ENCODE measurements at regions not wholly inside any gene's neighbourhood (a gene's known extent, or its start where the extent isn't known, plus 50 kb on each side); places are given as distances from the start of the nearest gene placed in this dataset.

DNA sequence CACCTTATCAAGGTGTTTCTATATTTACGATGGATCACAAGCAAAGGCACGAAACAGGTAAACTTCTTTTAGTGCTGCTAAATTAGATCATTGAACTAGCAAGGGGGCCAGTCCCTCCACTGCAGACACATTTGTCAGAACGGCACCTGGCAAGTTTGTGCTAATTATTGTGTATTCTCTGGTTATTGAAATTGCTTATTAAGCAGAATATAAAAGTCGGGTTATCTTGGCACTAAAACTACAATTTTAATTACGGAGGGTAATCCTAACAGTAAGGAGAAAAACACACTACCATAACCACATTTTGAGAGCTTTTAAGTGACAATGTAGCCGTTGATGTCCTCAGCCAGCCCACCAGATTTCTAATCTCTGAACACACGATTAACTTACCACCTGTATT, 118.9 kb upstream of the BTN3A2 start:
- TF ChIP-seq, protein P1, sequence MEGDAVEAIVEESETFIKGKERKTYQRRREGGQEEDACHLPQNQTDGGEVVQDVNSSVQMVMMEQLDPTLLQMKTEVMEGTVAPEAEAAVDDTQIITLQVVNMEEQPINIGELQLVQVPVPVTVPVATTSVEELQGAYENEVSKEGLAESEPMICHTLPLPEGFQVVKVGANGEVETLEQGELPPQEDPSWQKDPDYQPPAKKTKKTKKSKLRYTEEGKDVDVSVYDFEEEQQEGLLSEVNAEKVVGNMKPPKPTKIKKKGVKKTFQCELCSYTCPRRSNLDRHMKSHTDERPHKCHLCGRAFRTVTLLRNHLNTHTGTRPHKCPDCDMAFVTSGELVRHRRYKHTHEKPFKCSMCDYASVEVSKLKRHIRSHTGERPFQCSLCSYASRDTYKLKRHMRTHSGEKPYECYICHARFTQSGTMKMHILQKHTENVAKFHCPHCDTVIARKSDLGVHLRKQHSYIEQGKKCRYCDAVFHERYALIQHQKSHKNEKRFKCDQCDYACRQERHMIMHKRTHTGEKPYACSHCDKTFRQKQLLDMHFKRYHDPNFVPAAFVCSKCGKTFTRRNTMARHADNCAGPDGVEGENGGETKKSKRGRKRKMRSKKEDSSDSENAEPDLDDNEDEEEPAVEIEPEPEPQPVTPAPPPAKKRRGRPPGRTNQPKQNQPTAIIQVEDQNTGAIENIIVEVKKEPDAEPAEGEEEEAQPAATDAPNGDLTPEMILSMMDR (IDR thresholded peaks at IDR 0.05; ENCODE audit: poor library complexity, severe bottlenecking), result no peak
- TF ChIP-seq POLR2AphosphoS5 (IDR thresholded peaks at IDR 0.05) (no peak), EZH2 (IDR thresholded peaks at IDR 0.05; ENCODE audit: borderline replicate concordance, insufficient read depth, low read length, poor library complexity, severe bottlenecking) (no peak), REST (IDR thresholded peaks at IDR 0.05; ENCODE audit: borderline replicate concordance) (no peak), EP300 (conservative IDR thresholded peaks at IDR 0.05; ENCODE audit: poor library complexity, severe bottlenecking) (no peak), SMC3 (conservative IDR thresholded peaks at IDR 0.05; ENCODE audit: poor library complexity) (no peak), TAF1 (IDR thresholded peaks at IDR 0.05; ENCODE audit: low read depth) (no peak), RAD21 (conservative IDR thresholded peaks at IDR 0.05) (no peak)
